Left ventricle myocardium inferior (tissue), 1 donor: ENCODE measurements at regions not wholly inside any gene's neighbourhood (a gene's known extent, or its start where the extent isn't known, plus 50 kb on each side); places are given as distances from the start of the nearest gene placed in this dataset.

Experiments used
- DNase-seq: peaks from one replicate; pipeline ENCODE4 v3.0.0-alpha.2; 2020
- H3K27ac ChIP-seq: fragments of 200-600 bp; replicated peaks from 2 replicates; pipeline ENCODE4 v1.8.0; 2021
- H3K27me3 ChIP-seq: fragments of 200-600 bp; 2 replicates; pipeline ENCODE4 v1.8.0; 2021; ENCODE audit warnings: low read depth
- H3K36me3 ChIP-seq: fragments of 200-600 bp; 2 replicates; pipeline ENCODE4 v1.8.0; 2021
- H3K4me1 ChIP-seq: fragments of 200-600 bp; 2 replicates; pipeline ENCODE4 v1.8.0; 2021
- H3K4me3 ChIP-seq: fragments of 200-600 bp; 2 replicates; pipeline ENCODE4 v1.8.0; 2021; ENCODE audit warnings: mild to moderate bottlenecking, moderate library complexity
- H3K9me3 ChIP-seq: fragments of 200-600 bp; replicated peaks from 2 replicates; pipeline ENCODE4 v1.8.0; 2021
- intact Hi-C: fragments of 100-400 bp; cut with micrococcal nuclease; formaldehyde crosslinking; loops from one replicate; pipeline ENCODE4 v1.11.0; 2022
- TF ChIP-seq, protein P1 (sequence below): fragments of 200-600 bp; IDR thresholded peaks from 2 replicates; pipeline ENCODE4 v1.8.0; 2021; ENCODE audit warnings: antibody characterized with exemption, mild to moderate bottlenecking, borderline replicate concordance
- donor health status: DM: no; HTN: yes; CAD: no; lungs with severe emphysema.

DNA sequence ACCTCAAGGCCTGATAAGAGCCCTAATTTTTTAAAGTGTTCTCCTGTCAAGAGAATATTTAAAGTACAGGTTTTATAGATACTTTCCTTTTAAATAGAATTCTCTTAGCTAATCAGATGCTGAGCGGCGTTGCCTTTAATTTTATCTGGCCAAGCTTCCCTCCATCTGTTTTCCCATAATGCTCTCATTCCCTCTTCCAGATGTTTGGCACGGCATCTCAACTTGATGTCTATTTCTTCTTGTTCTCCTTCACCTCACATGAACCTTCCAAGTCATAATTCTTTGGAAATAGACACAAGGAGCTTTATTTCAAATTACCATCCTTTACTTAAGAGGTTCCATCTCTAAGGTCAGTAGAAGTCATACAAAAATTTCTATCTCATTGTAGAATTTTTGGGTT, 76.1 kb upstream of the CPO start:
- TF ChIP-seq, protein P1, sequence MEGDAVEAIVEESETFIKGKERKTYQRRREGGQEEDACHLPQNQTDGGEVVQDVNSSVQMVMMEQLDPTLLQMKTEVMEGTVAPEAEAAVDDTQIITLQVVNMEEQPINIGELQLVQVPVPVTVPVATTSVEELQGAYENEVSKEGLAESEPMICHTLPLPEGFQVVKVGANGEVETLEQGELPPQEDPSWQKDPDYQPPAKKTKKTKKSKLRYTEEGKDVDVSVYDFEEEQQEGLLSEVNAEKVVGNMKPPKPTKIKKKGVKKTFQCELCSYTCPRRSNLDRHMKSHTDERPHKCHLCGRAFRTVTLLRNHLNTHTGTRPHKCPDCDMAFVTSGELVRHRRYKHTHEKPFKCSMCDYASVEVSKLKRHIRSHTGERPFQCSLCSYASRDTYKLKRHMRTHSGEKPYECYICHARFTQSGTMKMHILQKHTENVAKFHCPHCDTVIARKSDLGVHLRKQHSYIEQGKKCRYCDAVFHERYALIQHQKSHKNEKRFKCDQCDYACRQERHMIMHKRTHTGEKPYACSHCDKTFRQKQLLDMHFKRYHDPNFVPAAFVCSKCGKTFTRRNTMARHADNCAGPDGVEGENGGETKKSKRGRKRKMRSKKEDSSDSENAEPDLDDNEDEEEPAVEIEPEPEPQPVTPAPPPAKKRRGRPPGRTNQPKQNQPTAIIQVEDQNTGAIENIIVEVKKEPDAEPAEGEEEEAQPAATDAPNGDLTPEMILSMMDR, result no peak
- Histone ChIP-seq H3K9me3 (no peaks in the 10 kb centered on the region), H3K4me1 (peaks cover 12% of the 10 kb centered on the region), H3K27ac (peak overlapping the region; percentile 66), H3K36me3 (no peaks in the 10 kb centered on the region), H3K4me3 (no peak overlapping the region), H3K27me3 (no peaks in the 10 kb centered on the region)
- DNase-seq, result no peak
- intact Hi-C loops, result no loop called here

DNA sequence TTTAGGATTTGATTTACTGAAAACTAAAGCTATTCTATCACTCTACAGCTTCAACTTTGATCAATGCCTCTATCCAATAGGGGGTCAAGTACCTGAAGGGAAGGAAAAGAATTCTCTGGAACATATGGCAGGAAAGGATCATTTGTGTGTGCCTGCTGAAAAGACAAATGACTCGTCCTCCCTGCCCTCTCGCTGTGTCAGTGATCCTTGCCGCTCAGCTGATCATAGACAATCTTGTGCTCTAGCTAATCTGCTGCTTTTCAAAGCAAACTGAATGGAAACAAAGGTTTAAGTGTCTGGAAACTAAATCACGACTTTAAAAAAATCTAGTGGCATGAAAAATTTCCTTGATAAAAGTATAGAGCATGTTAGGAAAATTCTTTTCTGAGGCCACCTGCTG, 75.6 kb upstream of the CPO start:
- no peaks in the 10 kb centered on the region for H3K9me3 ChIP-seq
- no peaks in the 10 kb centered on the region for H3K36me3 ChIP-seq
- H3K27me3 ChIP-seq, result no peaks in the 10 kb centered on the region
- no peak for DNase-seq
- intact Hi-C loops, result no loop called here
- no peak overlapping the region for H3K4me3 ChIP-seq
- H3K27ac ChIP-seq, result peak overlapping the region; percentile 66
- peaks cover 12% of the 10 kb centered on the region for H3K4me1 ChIP-seq
- TF ChIP-seq, protein P1, result no peak

DNA sequence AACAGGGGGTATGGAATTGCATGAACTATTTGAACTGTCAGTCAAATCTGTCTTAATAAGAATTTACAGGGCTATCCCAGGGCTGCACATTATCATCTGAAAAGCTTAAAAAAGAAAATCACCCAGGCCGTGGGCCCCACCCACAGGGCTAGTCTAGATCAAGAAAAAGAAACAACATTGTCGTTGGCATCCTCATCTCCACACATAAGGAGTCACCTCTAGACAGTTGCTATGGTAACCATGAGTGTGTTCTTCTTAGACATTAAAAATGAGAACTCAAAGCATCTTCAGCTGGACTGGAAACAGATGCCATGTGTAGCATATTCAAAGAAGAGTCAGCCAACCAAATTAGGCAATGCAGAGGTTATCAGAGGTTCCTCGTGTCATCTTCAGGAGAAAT, 72.3 kb upstream of the CPO start:
- no peaks in the 10 kb centered on the region for H3K27me3 ChIP-seq
- intact Hi-C loops, result no loop called here

DNA sequence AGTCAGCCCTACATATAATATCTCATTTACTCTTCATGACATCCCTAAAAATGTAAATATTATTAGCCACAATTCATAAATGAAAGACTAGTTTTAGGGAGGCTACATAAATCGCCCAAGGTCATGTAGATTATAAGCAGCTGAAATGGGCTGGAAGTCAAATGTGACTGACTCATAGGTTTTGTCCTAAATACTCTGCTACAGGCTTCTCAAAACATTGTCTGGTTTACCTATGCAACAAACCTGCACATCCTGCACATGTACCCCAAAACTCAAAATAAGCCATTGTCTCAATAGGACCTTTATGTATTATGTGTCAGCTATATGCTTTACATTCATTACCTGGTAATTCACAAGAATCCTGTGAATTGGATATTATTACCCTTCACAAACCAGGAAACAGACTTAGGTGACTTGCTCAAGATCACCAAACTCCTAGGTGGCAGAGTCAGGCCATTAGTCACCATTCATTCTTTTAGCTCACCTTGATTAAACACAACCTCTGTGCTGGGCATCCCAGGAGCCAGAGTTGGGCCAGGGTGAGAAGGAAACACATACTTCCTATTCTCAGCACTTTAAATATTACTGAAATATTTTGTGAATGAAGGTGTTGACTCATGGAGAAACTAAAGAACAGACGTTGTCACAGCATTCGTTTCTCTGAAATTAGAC, 69.4 kb upstream of the CPO start:
- Histone ChIP-seq H3K4me1 (no peaks in the 10 kb centered on the region), H3K27ac (no peak overlapping the region), H3K36me3 (no peaks in the 10 kb centered on the region), H3K9me3 (no peaks in the 10 kb centered on the region), H3K4me3 (no peak overlapping the region), H3K27me3 (no peaks in the 10 kb centered on the region)
- intact Hi-C loops, result no loop called here
- TF ChIP-seq, protein P1, result no peak
- DNase-seq, result no peak

More for the DNA sequence above, 72.3 kb upstream of the CPO start:
- Histone ChIP-seq H3K9me3 (no peaks in the 10 kb centered on the region), H3K27ac (no peak overlapping the region), H3K4me3 (no peak overlapping the region), H3K4me1 (peaks cover 10% of the 10 kb centered on the region), H3K36me3 (no peaks in the 10 kb centered on the region)
- no peak for DNase-seq
- TF ChIP-seq, protein P1, result no peak

DNA sequence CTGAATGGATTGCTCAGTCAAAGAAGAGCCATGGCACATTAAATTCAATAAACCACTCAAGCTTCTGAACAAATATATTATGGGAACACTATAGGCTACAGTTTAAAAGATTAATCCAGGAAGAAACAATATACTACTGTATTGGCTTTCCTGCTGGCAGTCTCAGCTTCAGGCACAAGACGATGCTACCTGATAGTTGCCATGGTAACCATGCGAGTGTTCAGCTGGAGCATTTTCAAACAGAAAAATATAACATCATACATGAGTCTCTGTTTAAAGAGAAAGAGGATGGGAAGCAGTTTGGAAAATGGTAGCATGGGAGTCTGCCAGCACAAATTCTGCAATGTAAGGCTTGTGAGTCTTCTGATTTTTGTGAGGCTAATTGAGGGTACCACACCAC, 65.9 kb upstream of the CPO start:
- Histone ChIP-seq H3K36me3 (no peaks in the 10 kb centered on the region), H3K4me3 (no peak overlapping the region), H3K27ac (no peak overlapping the region), H3K27me3 (no peaks in the 10 kb centered on the region), H3K4me1 (peaks cover 5% of the 10 kb centered on the region), H3K9me3 (no peaks in the 10 kb centered on the region)
- TF ChIP-seq, protein P1, result no peak
- no peak for DNase-seq
- intact Hi-C loops, result no loop called here
